Esophagus squamous epithelium (tissue), 4 donors: ENCODE measurements at regions not wholly inside any gene's neighbourhood (a gene's known extent, or its start where the extent isn't known, plus 50 kb on each side); places are given as distances from the start of the nearest gene placed in this dataset.

ENCODE experiments used
- CTCF ChIP-seq, 6 experiments: fragments of 450-650 bp in 4 of 6; fragments of 200-600 bp in 2 of 6; sonication (generic) in 2 of 6; IDR thresholded peaks; one replicate each; pipeline ENCODE4 v1.5.1; 2016 to 2019; ENCODE audit warnings: antibody characterized with exemption in 6 of 6, mild to moderate bottlenecking in 4 of 6, moderate library complexity in 4 of 6
- POLR2A ChIP-seq, 4 donors: fragments of 450-650 bp; IDR thresholded peaks; one replicate each; pipeline ENCODE4 v1.6.1; 2017; ENCODE audit warnings: antibody characterized with exemption in 4 of 4, mild to moderate bottlenecking in 4 of 4, moderate library complexity in 3 of 4

DNA sequence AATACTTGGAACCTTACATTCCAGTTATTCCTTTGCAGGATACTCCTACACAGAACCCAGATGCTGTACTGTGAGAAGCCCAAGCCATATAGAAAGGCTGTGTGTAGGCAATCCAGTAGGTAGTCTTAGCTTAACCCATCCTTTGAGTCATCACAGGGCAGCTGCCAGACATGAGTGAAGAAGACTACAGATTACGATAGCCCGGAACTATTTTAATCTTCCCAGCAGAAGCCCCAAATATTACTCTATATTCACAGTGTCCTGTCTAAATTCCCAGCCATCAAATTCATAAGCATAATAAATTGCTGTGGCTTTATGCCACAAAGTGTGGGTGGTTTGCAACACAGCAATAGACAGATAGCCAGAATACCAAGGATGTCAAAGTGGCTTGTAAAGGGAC is 474.1 kb upstream of the STEAP1 start:
- TF ChIP-seq POLR2A (IDR thresholded peaks at IDR 0.05): no peak
- no peak for TF ChIP-seq CTCF (IDR thresholded peaks at IDR 0.05)
